Nucleus accumbens (tissue), 56 donors: ENCODE measurements at regions not wholly inside any gene's neighbourhood (a gene's known extent, or its start where the extent isn't known, plus 50 kb on each side); places are given as distances from the start of the nearest gene placed in this dataset.

Source experiments
- DNase-seq, 56 donors: peaks; one replicate each; lab custom pipeline; 2025; lab: John Stamatoyannopoulos, UW

GRCh38 chr5:167821151-167821550 lies 470.3 kb upstream of the WWC1 start:
- DNase-seq: no peak

GRCh38 chr5:167821669-167822068 lies 469.8 kb upstream of the WWC1 start:
- DNase-seq: no peak

DNA sequence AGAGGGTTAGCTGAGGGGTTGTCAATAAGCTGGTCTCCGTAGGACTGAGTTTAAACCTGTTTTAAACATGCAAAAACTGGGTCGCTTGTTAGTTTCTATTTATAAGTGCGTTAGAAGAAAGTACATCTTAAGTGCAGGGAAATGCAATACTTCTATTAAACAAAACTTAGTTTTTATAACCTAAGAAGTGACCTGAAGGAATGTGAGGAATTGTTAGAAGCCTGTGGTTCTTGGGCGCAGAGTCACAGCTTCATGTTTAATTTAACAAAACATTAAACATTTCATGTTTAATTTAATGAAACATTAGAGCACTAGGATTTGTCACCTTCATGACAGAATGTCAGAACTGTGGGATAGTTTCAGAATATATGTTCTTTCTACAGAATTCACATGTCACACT lies 469.2 kb upstream of the WWC1 start:
- no peak for DNase-seq

GRCh38 chr5:167823405-167823804 lies 468.0 kb upstream of the WWC1 start:
- DNase-seq: no peak

DNA sequence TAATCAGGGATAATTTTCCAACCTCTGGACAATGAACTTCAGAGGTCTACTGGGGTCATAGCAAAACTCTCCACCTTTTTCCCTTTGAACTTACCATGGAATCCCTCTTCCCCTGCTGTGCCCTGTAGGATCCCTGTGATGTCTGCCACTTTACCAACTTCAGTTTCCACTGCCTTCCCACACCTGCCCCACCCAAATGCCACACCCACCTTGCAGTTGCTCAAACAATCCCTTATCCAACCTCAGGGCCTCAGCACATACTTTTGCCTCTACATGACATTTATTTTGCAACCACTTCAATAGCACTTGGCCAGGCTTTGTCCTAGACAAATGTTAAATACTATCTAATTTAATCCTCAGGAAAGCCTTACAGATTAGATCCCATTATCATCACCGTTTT lies 463.7 kb upstream of the WWC1 start:
- DNase-seq: no peak

- no peak for DNase-seq
Measured at GRCh38 chr5:167831754-167832504, 459.5 kb upstream of the WWC1 start.

GRCh38 chr5:167832609-167833008 lies 458.8 kb upstream of the WWC1 start:
- DNase-seq: no peak

GRCh38 chr5:167833456-167833855 lies 458.0 kb upstream of the WWC1 start:
- DNase-seq: no peak

- no peak for DNase-seq
Measured at GRCh38 chr5:167835146-167835545, 456.3 kb upstream of the WWC1 start.

DNA sequence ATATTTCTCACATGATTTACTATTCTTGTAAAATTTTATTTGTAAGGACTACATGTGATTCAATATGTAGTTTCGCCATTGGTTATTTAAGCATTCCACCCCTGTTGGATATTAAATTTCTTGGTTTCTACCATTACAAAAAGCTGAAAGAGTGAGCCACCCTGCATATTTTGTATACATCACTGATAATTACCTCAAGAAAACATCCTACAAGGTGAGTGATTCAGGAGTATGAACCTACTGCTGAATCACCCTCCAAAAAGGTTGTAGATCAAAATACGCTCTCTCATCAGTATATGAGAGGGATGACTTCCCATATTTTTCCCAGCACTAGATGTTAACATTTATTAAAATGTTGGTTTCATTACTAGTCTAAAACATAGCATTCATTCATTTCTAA lies 454.3 kb upstream of the WWC1 start:
- DNase-seq: no peak

DNA sequence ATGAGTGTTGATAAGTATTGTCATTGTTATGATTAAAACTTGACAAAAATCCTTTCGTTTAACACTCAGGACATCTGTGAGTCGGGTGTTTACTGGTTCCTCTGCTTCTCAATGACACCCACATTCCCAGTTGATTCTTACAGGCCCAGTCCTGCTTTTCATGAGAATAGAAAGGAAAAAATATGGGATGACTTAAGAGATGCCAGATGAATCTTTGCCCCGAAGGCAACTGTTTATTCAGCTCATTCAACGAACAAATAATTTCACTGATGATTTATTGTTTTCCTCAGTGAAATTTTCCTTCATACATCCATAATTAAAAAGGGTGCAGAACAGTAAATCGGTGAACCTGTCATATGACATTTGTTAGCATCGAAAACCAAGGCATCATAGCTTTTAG lies 452.4 kb upstream of the WWC1 start:
- no peak for DNase-seq

GRCh38 chr5:167840527-167841130 lies 450.8 kb upstream of the WWC1 start:
- no peak for DNase-seq

- DNase-seq: no peak
Measured at GRCh38 chr5:167843881-167844572, 447.4 kb upstream of the WWC1 start.

GRCh38 chr5:167845952-167846351 lies 445.5 kb upstream of the WWC1 start:
- DNase-seq: no peak

DNA sequence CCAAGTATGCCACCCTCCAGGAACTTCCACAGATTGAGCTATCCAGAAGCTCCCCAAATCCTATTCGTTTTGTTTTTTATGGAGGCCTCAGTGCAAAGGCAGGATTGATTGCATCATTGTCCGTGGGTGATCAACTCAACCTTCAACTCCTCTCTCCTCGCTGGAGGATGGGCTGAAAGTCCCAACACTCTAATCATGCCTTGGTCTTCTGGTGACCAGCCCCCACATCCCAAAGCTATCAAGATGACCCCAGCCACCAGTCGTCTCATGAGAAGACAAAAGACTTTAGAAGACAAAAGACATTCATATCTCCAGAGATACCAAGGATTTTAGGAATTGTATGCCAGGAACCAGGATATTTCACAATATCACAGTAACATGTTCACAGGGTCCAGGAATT lies 441.6 kb upstream of the WWC1 start:
- no peak for DNase-seq

DNA sequence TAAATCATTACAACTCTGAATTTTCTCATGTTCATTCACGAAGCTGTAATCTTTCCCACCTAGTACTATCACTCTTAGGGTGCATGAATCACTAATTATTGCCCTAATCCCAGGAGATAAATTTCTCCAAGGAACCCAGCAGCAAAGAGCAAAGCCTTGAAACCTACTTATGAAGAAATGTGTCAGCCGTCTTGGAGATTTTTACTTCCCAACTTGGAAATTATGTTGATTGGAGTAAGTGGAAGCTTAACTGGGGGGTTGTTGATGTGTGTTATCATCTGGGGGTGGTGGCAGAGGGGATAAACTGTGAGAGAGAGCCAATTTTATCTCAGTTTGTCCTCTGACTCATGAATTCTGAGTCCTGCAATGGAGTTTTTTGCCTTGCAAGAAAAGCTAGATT lies 440.5 kb upstream of the WWC1 start:
- DNase-seq: no peak

DNA sequence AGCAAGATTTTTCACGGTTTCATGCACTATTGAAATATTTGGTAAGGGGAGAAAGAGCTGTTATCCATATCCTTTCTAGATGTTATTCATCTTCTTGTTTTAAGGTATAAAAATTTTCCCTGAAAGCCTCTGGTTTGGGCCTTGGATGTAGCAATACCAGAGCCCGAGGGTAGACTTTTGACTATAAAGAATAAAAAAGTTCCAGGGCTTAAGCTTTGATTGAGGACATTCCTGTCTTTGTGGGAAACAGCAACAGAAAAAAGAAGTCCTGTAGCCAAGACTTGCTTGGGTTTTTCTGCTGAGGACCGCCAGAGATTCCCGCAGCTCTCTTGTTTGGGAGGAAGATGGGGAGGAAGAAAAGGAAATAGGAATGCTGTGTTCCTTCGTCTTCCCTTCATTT lies 440.0 kb upstream of the WWC1 start:
- DNase-seq: no peak

- no peak for DNase-seq
Measured at GRCh38 chr5:167852515-167852914, 438.9 kb upstream of the WWC1 start.

DNA sequence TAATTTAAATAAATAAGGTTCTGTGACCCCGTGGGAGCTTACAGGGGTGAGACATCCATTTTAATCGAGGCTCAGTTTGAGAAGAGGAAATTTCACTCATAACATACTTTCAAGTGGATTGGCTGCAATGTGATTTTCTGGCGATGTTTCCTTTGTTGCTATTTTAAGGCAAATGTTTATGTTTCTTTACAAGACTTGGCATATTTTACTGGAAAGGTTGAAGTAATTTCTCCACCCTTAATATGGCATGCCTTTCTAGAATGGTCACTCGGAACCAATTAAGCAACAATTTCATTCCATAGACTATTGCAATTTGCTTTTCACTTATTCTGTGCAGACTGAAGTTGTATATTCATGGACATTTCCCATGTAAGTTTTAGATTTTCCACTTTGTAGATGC lies 438.0 kb upstream of the WWC1 start:
- DNase-seq: no peak

- DNase-seq: no peak
Measured at GRCh38 chr5:167855818-167856217, 435.6 kb upstream of the WWC1 start.

- no peak for DNase-seq
Measured at GRCh38 chr5:167857321-167857720, 434.1 kb upstream of the WWC1 start.
